ENCODE measurements at regions not wholly inside any gene's neighbourhood (a gene's known extent, or its start where the extent isn't known, plus 50 kb on each side); places are given as distances from the start of the nearest gene placed in this dataset.

- in situ Hi-C loops (cut with HindIII; ENCODE audit: low pct_unique_long_range_greater_than_20kb, low sequenced_read_pairs): no loop called here
- no peak for DNase-seq (ENCODE audit: low read depth, low spot score)
These were observed 301.9 kb downstream of the CCER1 start for GRCh38 chr12:90653040-90653439.

- in situ Hi-C loops (cut with HindIII; ENCODE audit: low pct_unique_long_range_greater_than_20kb, low sequenced_read_pairs): no loop called here
- DNase-seq (ENCODE audit: low read depth, low spot score): no peak
These were observed 302.7 kb downstream of the CCER1 start for GRCh38 chr12:90652280-90652679.

- DNase-seq (ENCODE audit: low read depth, low spot score): no peak
- in situ Hi-C loops (cut with HindIII; ENCODE audit: low pct_unique_long_range_greater_than_20kb, low sequenced_read_pairs): no loop called here
These were observed 309.8 kb downstream of the CCER1 start for GRCh38 chr12:90645181-90645580.

GRCh38 chr12:90631591-90632212 is 323.3 kb downstream of the CCER1 start:
- in situ Hi-C loops (cut with HindIII; ENCODE audit: low pct_unique_long_range_greater_than_20kb, low sequenced_read_pairs): no loop called here
- no peak for DNase-seq (ENCODE audit: low read depth, low spot score)

- no peak for DNase-seq (ENCODE audit: low read depth, low spot score)
- in situ Hi-C loops (cut with HindIII; ENCODE audit: low pct_unique_long_range_greater_than_20kb, low sequenced_read_pairs): no loop called here
These were observed 325.0 kb downstream of the CCER1 start for GRCh38 chr12:90630006-90630405.

- in situ Hi-C loops (cut with HindIII; ENCODE audit: low pct_unique_long_range_greater_than_20kb, low sequenced_read_pairs): no loop called here
- DNase-seq (ENCODE audit: low read depth, low spot score): no peak
These were observed 326.8 kb downstream of the CCER1 start for GRCh38 chr12:90628213-90628612.

GRCh38 chr12:90627180-90627896 is 327.6 kb downstream of the CCER1 start:
- no peak for DNase-seq (ENCODE audit: low read depth, low spot score)
- in situ Hi-C loops (cut with HindIII; ENCODE audit: low pct_unique_long_range_greater_than_20kb, low sequenced_read_pairs): no loop called here

- in situ Hi-C loops (cut with HindIII; ENCODE audit: low pct_unique_long_range_greater_than_20kb, low sequenced_read_pairs): no loop called here
- no peak for DNase-seq (ENCODE audit: low read depth, low spot score)
These were observed 332.5 kb downstream of the CCER1 start for GRCh38 chr12:90622431-90622830.

GRCh38 chr12:90621927-90622326 is 333.0 kb downstream of the CCER1 start:
- DNase-seq (ENCODE audit: low read depth, low spot score): no peak
- in situ Hi-C loops (cut with HindIII; ENCODE audit: low pct_unique_long_range_greater_than_20kb, low sequenced_read_pairs): no loop called here

- DNase-seq (ENCODE audit: low read depth, low spot score): no peak
- in situ Hi-C loops (cut with HindIII; ENCODE audit: low pct_unique_long_range_greater_than_20kb, low sequenced_read_pairs): no loop called here
These were observed 335.0 kb downstream of the CCER1 start for GRCh38 chr12:90619943-90620342.

- in situ Hi-C loops (cut with HindIII; ENCODE audit: low pct_unique_long_range_greater_than_20kb, low sequenced_read_pairs): no loop called here
- DNase-seq (ENCODE audit: low read depth, low spot score): no peak
These were observed 336.4 kb downstream of the CCER1 start for GRCh38 chr12:90618586-90618985.

GRCh38 chr12:90611891-90612290 is 343.1 kb downstream of the CCER1 start:
- DNase-seq (ENCODE audit: low read depth, low spot score): no peak
- in situ Hi-C loops (cut with HindIII; ENCODE audit: low pct_unique_long_range_greater_than_20kb, low sequenced_read_pairs): no loop called here

- no peak for DNase-seq (ENCODE audit: low read depth, low spot score)
- in situ Hi-C loops (cut with HindIII; ENCODE audit: low pct_unique_long_range_greater_than_20kb, low sequenced_read_pairs): no loop called here
These were observed 343.9 kb downstream of the CCER1 start for GRCh38 chr12:90611048-90611447.

- in situ Hi-C loops (cut with HindIII; ENCODE audit: low pct_unique_long_range_greater_than_20kb, low sequenced_read_pairs): no loop called here
- DNase-seq (ENCODE audit: low read depth, low spot score): no peak
These were observed 361.2 kb downstream of the CCER1 start for GRCh38 chr12:90593596-90594295.

GRCh38 chr12:90589956-90590355 is 365.0 kb downstream of the CCER1 start:
- DNase-seq (ENCODE audit: low read depth, low spot score): no peak
- in situ Hi-C loops (cut with HindIII; ENCODE audit: low pct_unique_long_range_greater_than_20kb, low sequenced_read_pairs): no loop called here

- no peak for DNase-seq (ENCODE audit: low read depth, low spot score)
- in situ Hi-C loops (cut with HindIII; ENCODE audit: low pct_unique_long_range_greater_than_20kb, low sequenced_read_pairs): no loop called here
These were observed 369.2 kb downstream of the CCER1 start for GRCh38 chr12:90585640-90586304.

GRCh38 chr12:90576707-90577106 is 378.3 kb downstream of the CCER1 start:
- in situ Hi-C loops (cut with HindIII; ENCODE audit: low pct_unique_long_range_greater_than_20kb, low sequenced_read_pairs): no loop called here

GRCh38 chr12:90575995-90576394 is 379.0 kb downstream of the CCER1 start:
- in situ Hi-C loops (cut with HindIII; ENCODE audit: low pct_unique_long_range_greater_than_20kb, low sequenced_read_pairs): no loop called here
- peak; percentile 2 for DNase-seq (ENCODE audit: low read depth, low spot score)

More at GRCh38 chr12:90576707-90577106, 378.3 kb downstream of the CCER1 start:
- DNase-seq (ENCODE audit: low read depth, low spot score): no peak
